Colonic mucosa (tissue), 4 donors: ENCODE measurements at regions not wholly inside any gene's neighbourhood (a gene's known extent, or its start where the extent isn't known, plus 50 kb on each side); places are given as distances from the start of the nearest gene placed in this dataset.
"Not testable (repeated sequence)": the region's sequence is repeated elsewhere in the genome, so short reads cannot be mapped to it uniquely, and the experiment has no call there.

Experiments
- DNase-seq: peaks from one replicate; pipeline ENCODE4 v3.0.0-alpha.2; 2020
- H3K27ac ChIP-seq: fragments of 200-600 bp; one replicate; pipeline ENCODE4 v1.8.0; 2021
- H3K27me3 ChIP-seq: fragments of 200-600 bp; one replicate; pipeline ENCODE4 v1.8.0; 2021
- H3K36me3 ChIP-seq: fragments of 200-600 bp; one replicate; pipeline ENCODE4 v1.8.0; 2021
- H3K4me1 ChIP-seq: fragments of 200-600 bp; one replicate; pipeline ENCODE4 v1.8.0; 2021; ENCODE audit warnings: mild to moderate bottlenecking
- H3K4me3 ChIP-seq: fragments of 200-600 bp; one replicate; pipeline ENCODE4 v1.8.0; 2021
- H3K9ac ChIP-seq, 2 donors: one replicate each; pipeline ENCODE4 v1.7.0; 2013; ENCODE audit warnings: control low read depth in 2 of 2, low read depth in 2 of 2, low read length in 2 of 2
- H3K9me3 ChIP-seq: fragments of 200-600 bp; one replicate; pipeline ENCODE4 v1.8.0; 2021
- intact Hi-C: fragments of 100-400 bp; cut with DNase I; formaldehyde crosslinking; loops from one replicate; pipeline ENCODE4 v1.14.1; 2022
- TF ChIP-seq, protein P1 (sequence below): fragments of 200-600 bp; IDR thresholded peaks from one replicate; pipeline ENCODE4 v1.8.0; 2022; ENCODE audit warnings: antibody characterized with exemption, mild to moderate bottlenecking
- donor health status: healthy.
- donor health status: DM: no; HTN: no; CAD: no.
- donor health status: DM: no; HTN: no; CAD: no.

DNA sequence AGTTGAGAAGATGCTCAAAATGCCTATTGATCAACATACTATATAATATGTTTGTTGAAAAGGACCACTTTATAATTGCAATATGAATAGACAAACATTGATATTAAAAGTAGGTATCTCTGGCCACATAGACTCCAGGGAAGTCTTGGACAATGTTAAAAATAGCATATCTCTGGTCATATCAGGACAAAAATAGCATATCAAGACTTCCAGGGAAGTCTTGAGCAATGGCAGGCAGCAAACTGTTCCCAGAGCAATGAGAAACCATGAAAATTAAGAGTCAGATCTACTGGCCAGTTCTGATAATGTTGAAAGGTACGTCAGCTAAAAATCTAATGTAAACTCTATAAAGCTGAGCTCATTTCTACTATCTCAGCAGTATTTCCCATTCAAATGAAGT lies 1130.3 kb upstream of the CITED2 start:
- no peak for DNase-seq
- Histone ChIP-seq H3K4me1 (no peaks in the 10 kb centered on the region), H3K27ac (no peak overlapping the region), H3K4me3 (no peak overlapping the region), H3K27me3 (no peaks in the 10 kb centered on the region), H3K36me3 (no peaks in the 10 kb centered on the region), H3K9ac (no peak overlapping the region), H3K9me3 (no peaks in the 10 kb centered on the region)
- TF ChIP-seq, protein P1, sequence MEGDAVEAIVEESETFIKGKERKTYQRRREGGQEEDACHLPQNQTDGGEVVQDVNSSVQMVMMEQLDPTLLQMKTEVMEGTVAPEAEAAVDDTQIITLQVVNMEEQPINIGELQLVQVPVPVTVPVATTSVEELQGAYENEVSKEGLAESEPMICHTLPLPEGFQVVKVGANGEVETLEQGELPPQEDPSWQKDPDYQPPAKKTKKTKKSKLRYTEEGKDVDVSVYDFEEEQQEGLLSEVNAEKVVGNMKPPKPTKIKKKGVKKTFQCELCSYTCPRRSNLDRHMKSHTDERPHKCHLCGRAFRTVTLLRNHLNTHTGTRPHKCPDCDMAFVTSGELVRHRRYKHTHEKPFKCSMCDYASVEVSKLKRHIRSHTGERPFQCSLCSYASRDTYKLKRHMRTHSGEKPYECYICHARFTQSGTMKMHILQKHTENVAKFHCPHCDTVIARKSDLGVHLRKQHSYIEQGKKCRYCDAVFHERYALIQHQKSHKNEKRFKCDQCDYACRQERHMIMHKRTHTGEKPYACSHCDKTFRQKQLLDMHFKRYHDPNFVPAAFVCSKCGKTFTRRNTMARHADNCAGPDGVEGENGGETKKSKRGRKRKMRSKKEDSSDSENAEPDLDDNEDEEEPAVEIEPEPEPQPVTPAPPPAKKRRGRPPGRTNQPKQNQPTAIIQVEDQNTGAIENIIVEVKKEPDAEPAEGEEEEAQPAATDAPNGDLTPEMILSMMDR = no peak
- intact Hi-C loops = no loop called here

DNA sequence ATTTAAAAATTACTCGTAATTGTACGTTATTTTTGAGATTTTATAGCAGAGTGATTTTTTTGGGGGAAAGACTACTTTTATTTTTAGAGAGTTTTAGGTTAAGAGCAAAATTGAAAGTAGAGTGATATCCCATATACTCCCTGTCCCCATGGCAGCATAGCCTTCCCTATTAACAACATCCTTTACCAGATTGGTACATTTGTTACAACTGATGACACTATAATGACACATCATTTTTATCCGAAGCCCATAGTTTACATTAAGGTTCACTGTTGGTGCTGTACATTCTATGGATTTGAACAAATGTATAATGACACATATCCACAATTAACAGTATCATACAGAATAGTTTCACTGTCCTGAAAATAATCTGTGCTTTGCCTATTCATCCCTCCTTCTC lies 1126.4 kb upstream of the CITED2 start:
- TF ChIP-seq, protein P1 = no peak

DNA sequence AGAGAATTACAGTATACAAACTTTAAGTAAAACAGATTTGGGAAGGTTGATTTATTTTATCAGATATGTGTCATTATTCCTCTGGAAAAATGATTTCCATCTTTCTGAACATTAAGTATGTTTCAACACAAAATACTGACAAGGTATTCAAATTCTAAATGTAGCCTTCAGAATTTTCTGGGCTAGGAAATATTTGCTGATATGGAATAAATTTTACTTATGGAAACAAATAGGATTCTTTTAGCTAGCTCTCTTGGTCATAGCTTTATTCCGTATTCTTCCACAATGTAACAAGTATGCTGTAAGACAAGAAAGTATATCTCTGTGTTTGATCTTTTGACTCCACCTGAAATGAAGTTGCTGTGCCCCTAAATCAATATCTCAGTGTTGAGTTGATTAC lies 1125.2 kb upstream of the CITED2 start:
- TF ChIP-seq, protein P1 = no peak
- Histone ChIP-seq H3K9me3 (no peaks in the 10 kb centered on the region), H3K4me1 (no peaks in the 10 kb centered on the region), H3K36me3 (no peaks in the 10 kb centered on the region), H3K27me3 (no peaks in the 10 kb centered on the region), H3K27ac (no peak overlapping the region), H3K9ac (no peak overlapping the region), H3K4me3 (no peak overlapping the region)
- intact Hi-C loops = no loop called here
- DNase-seq = no peak

More for the DNA sequence above, 1126.4 kb upstream of the CITED2 start:
- no peak for DNase-seq
- H3K9me3 ChIP-seq = no peaks in the 10 kb centered on the region
- no peaks in the 10 kb centered on the region for H3K27me3 ChIP-seq
- no peak overlapping the region for H3K9ac ChIP-seq
- no peak overlapping the region for H3K27ac ChIP-seq
- no peaks in the 10 kb centered on the region for H3K4me1 ChIP-seq
- H3K4me3 ChIP-seq = no peak overlapping the region
- no peaks in the 10 kb centered on the region for H3K36me3 ChIP-seq
- intact Hi-C loops = no loop called here

DNA sequence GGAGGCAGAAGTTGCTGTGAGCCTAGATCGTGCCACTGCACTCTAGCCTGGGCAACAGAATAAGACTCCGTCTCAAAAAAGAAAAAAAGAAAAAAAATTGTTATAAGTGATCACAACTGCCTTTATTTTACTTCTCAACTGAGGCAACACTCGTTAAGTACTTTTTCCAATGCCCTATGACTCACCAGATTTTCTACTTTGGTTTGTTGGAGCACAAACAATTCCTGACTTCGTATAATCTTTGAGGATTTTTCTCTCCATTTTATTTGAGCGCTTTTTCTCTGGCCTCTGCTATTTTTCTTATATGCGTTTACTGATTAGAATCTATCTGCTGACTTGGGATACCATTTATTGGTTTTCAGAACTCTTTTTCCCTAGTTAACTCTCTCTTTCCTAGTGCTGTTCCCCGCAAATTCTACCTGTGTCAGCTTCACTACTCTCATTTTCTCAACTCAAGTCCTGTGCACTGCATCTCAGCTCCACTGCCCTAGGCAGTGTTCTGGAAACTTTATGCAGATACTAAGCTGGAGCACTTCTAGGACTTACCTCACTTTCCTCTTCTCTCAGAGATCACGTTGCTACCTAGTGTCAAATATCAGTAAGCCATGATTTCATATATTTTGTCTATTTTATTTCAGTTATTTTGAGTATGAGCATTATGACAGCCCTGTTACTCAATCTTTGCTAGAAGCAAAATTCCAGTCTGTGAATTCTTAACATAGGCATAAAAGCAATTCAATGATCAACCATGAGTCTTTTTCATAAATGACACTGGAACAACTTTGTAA lies 1120.1 kb upstream of the CITED2 start:
- H3K27ac ChIP-seq = no peak overlapping the region
- no peaks in the 10 kb centered on the region for H3K9me3 ChIP-seq
- no peak overlapping the region for H3K4me3 ChIP-seq
- H3K36me3 ChIP-seq = no peaks in the 10 kb centered on the region
- H3K4me1 ChIP-seq = no peaks in the 10 kb centered on the region
- intact Hi-C loops = no loop called here
- TF ChIP-seq, protein P1 = no peak
- DNase-seq = no peak
- no peaks in the 10 kb centered on the region for H3K27me3 ChIP-seq
- no peak overlapping the region for H3K9ac ChIP-seq

DNA sequence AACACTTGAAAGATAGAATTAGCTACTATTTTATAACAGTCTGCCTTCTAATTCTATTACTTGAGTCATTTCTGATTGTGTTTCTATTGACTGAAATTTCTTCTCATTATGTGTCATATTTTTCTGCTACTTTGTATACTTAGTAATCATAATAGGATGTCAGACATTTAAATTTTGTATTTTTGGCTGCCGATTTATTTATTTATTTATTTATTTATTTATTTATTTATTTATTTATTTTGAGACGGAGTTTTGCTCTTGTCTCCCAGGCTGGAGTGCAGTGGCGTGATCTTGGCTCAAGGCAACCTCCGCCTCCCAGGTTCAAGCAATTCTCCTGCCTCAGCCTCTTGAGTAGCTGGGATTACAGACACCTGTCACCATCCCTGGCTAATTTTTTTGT lies 1119.0 kb upstream of the CITED2 start:
- H3K9me3 ChIP-seq, H3K27me3 ChIP-seq, H3K4me1 ChIP-seq, H3K27ac ChIP-seq, DNase-seq, intact Hi-C loops, H3K4me3 ChIP-seq, H3K9ac ChIP-seq, H3K36me3 ChIP-seq: not testable (repeated sequence)

DNA sequence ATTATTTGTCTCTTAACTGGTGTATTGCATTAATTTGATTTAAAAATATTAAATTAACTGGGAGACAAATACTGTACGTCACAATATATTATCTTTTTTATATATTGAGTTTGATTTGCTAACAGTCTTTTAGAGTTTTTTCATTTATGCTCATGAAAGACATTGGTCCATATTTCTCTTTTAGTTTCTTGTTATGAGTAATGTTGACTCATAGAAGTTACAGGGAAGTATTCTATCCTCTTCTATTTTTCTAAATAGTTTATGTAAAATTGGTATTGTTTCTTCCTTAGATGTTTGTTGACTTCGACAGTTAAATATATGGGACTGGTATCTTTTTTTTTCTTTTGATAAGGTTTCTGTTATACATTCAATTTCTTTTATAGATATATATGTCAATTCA lies 1115.6 kb upstream of the CITED2 start:
- H3K27me3 ChIP-seq = no peaks in the 10 kb centered on the region
- DNase-seq = no peak
- no peak overlapping the region for H3K4me3 ChIP-seq
- H3K36me3 ChIP-seq = no peaks in the 10 kb centered on the region
- no peak overlapping the region for H3K9ac ChIP-seq
- H3K9me3 ChIP-seq = no peaks in the 10 kb centered on the region
- H3K27ac ChIP-seq = no peak overlapping the region
- TF ChIP-seq, protein P1 = no peak
- H3K4me1 ChIP-seq = no peaks in the 10 kb centered on the region
- intact Hi-C loops = no loop called here
